HG03460 (cell line): ENCODE measurements at regions not wholly inside any gene's neighbourhood (a gene's known extent, or its start where the extent isn't known, plus 50 kb on each side); places are given as distances from the start of the nearest gene placed in this dataset.
"Not testable (repeated sequence)": the region's sequence is repeated elsewhere in the genome, so short reads cannot be mapped to it uniquely, and the experiment has no call there.

Source experiments
- ATAC-seq: cut with Tn5 transposase; IDR thresholded peaks from one replicate; pipeline ENCODE4 v1.9.1; 2021; ENCODE audit not compliant: unreplicated experiment

- no peak for ATAC-seq
Observed at GRCh38 chr10:22875581-22875980, 52.3 kb upstream of the ARMC3 start.

GRCh38 chr10:22874189-22874854 lies 53.5 kb upstream of the ARMC3 start:
- ATAC-seq = no peak

- no peak for ATAC-seq
Observed at GRCh38 chr10:22856444-22857074, 71.3 kb upstream of the ARMC3 start.

- ATAC-seq = no peak
Observed at GRCh38 chr10:22854935-22855421, 72.9 kb upstream of the ARMC3 start.

- ATAC-seq = no peak
Observed at GRCh38 chr10:22853906-22854447, 73.9 kb upstream of the ARMC3 start.

- no peak for ATAC-seq
Observed at GRCh38 chr10:22852712-22853353, 75.0 kb upstream of the ARMC3 start.

GRCh38 chr10:22851865-22852239 lies 76.0 kb upstream of the ARMC3 start:
- ATAC-seq = no peak

GRCh38 chr10:22850541-22850940 lies 77.3 kb upstream of the ARMC3 start:
- no peak for ATAC-seq

- ATAC-seq = no peak
Observed at GRCh38 chr10:22849077-22849805, 78.6 kb upstream of the ARMC3 start.

GRCh38 chr10:22848509-22848908 lies 79.3 kb upstream of the ARMC3 start:
- no peak for ATAC-seq

GRCh38 chr10:22846294-22846693 lies 81.6 kb upstream of the ARMC3 start:
- no peak for ATAC-seq

- no peak for ATAC-seq
Observed at GRCh38 chr10:22839639-22840038, 88.2 kb upstream of the ARMC3 start.

- ATAC-seq = no peak
Observed at GRCh38 chr10:22837771-22838170, 90.1 kb upstream of the ARMC3 start.

GRCh38 chr10:22837351-22837750 lies 90.5 kb upstream of the ARMC3 start:
- ATAC-seq = no peak

- ATAC-seq = no peak
Observed at GRCh38 chr10:22834471-22834870, 93.4 kb upstream of the ARMC3 start.

- ATAC-seq = no peak
Observed at GRCh38 chr10:22833781-22834180, 94.1 kb upstream of the ARMC3 start.

GRCh38 chr10:22833353-22833752 lies 94.5 kb upstream of the ARMC3 start:
- no peak for ATAC-seq

- ATAC-seq = no peak
Observed at GRCh38 chr10:22832851-22833250, 95.0 kb upstream of the ARMC3 start.

- no peak for ATAC-seq
Observed at GRCh38 chr10:22832066-22832602, 95.7 kb upstream of the ARMC3 start.

- ATAC-seq = no peak
Observed at GRCh38 chr10:22831586-22831985, 96.3 kb upstream of the ARMC3 start.

- ATAC-seq = not testable (repeated sequence)
Observed at GRCh38 chr10:22828712-22829111, 99.1 kb upstream of the ARMC3 start.
